Prostate gland (tissue), 2 donors: ENCODE measurements at regions not wholly inside any gene's neighbourhood (a gene's known extent, or its start where the extent isn't known, plus 50 kb on each side); places are given as distances from the start of the nearest gene placed in this dataset.

Experiments
- DNase-seq: peaks from one replicate; pipeline ENCODE4 v3.0.0-alpha.2; 2019; ENCODE audit warnings: low spot score
- H3K27ac ChIP-seq, 2 donors: fragments of 200-600 bp; sonication (generic); 2 replicates each; pipeline ENCODE4 v1.5.1; 2017 to 2019
- H3K27me3 ChIP-seq: fragments of 200-600 bp; sonication (generic); replicated peaks from 2 replicates; pipeline ENCODE4 v1.5.1; 2019; ENCODE audit not compliant: insufficient read depth
- H3K36me3 ChIP-seq, 2 donors: fragments of 200-600 bp; sonication (generic); 1 replicate in 1 of 2; 2 replicates in 1 of 2; pipeline versions ENCODE4 v1.5.1 to v1.8.1; 2017 to 2019
- H3K4me1 ChIP-seq: fragments of 200-600 bp; sonication (generic); replicated peaks from 2 replicates; pipeline ENCODE4 v1.5.1; 2019
- H3K4me3 ChIP-seq, 2 donors: fragments of 200-600 bp; sonication (generic); 2 replicates each; pipeline ENCODE4 v1.5.1; 2017 to 2019
- H3K9me3 ChIP-seq: fragments of 200-600 bp; sonication (generic); 2 replicates; pipeline ENCODE4 v1.5.1; 2017
- CTCF ChIP-seq, 4 experiments: fragments of 200-600 bp in 2 of 4; fragments of 450-650 bp in 2 of 4; sonication (generic) in 2 of 4; IDR thresholded peaks; 1 replicate in 3 of 4; 2 replicates in 1 of 4; pipeline ENCODE4 v1.5.1; 2016 to 2019; ENCODE audit warnings: antibody characterized with exemption in 4 of 4, mild to moderate bottlenecking in 2 of 4, moderate library complexity in 2 of 4
- POLR2A ChIP-seq: fragments of 450-650 bp; IDR thresholded peaks from one replicate; pipeline ENCODE4 v1.6.1; 2016; ENCODE audit warnings: antibody characterized with exemption, mild to moderate bottlenecking
- POLR2AphosphoS5 ChIP-seq: sonication (generic); formaldehyde crosslinking; IDR thresholded peaks from one replicate; pipeline ENCODE4 v1.6.1; 2017; ENCODE audit warnings: antibody characterized with exemption
- WGBS: methylation state at CpG from one replicate; pipeline ENCODE4 v1.1.5; 2018; 5-methylcytosine and 5-hydroxymethylcytosine counted together
- intact Hi-C: fragments of 100-400 bp; cut with DNase I; formaldehyde crosslinking; loops from one replicate; pipeline ENCODE4 v1.14.2; 2022

- intact Hi-C loops = no loop called here
- Histone ChIP-seq H3K36me3 (no peaks in the 10 kb centered on the region), H3K4me3 (no peak overlapping the region), H3K9me3 (no peaks in the 10 kb centered on the region), H3K27ac (no peak overlapping the region), H3K27me3 (no peaks in the 10 kb centered on the region), H3K4me1 (no peaks in the 10 kb centered on the region)
- WGBS = 92% methylated on average over 1 of the region's 1 CpG
- no peak for DNase-seq
- TF ChIP-seq POLR2AphosphoS5 (no peak), CTCF (IDR thresholded peaks at IDR 0.05) (no peak), POLR2A (no peak)
Measured at GRCh38 chr1:98364544-98364943, 297.0 kb upstream of the SNX7 start.

GRCh38 chr1:98360864-98361263 lies 300.7 kb upstream of the SNX7 start:
- DNase-seq = no peak

GRCh38 chr1:98355656-98356383 lies 305.7 kb upstream of the SNX7 start:
- WGBS = 40% methylated on average over 3 of the region's 3 CpGs

More at GRCh38 chr1:98360864-98361263, 300.7 kb upstream of the SNX7 start:
- intact Hi-C loops = no loop called here
- Histone ChIP-seq H3K9me3 (no peaks in the 10 kb centered on the region), H3K4me3 (no peak overlapping the region), H3K27me3 (no peaks in the 10 kb centered on the region), H3K36me3 (no peaks in the 10 kb centered on the region), H3K27ac (no peak overlapping the region), H3K4me1 (no peaks in the 10 kb centered on the region)
- WGBS = 76% methylated on average over 2 of the region's 2 CpGs
- no peak for TF ChIP-seq POLR2AphosphoS5
- no peak for TF ChIP-seq POLR2A
- TF ChIP-seq CTCF (IDR thresholded peaks at IDR 0.05) = no peak

GRCh38 chr1:98352378-98352777 lies 309.1 kb upstream of the SNX7 start:
- intact Hi-C loops = no loop called here
- no peak for DNase-seq
- Histone ChIP-seq H3K36me3 (no peaks in the 10 kb centered on the region), H3K9me3 (no peaks in the 10 kb centered on the region), H3K4me3 (no peak overlapping the region), H3K4me1 (no peaks in the 10 kb centered on the region), H3K27me3 (no peaks in the 10 kb centered on the region), H3K27ac (no peak overlapping the region)
- WGBS = 94% methylated on average over 3 of the region's 3 CpGs
- no peak for TF ChIP-seq POLR2A
- TF ChIP-seq CTCF (IDR thresholded peaks at IDR 0.05) = no peak
- no peak for TF ChIP-seq POLR2AphosphoS5

More at GRCh38 chr1:98355656-98356383, 305.7 kb upstream of the SNX7 start:
- Histone ChIP-seq H3K4me3 (no peak overlapping the region), H3K4me1 (no peaks in the 10 kb centered on the region), H3K27ac (no peak overlapping the region), H3K36me3 (no peaks in the 10 kb centered on the region), H3K27me3 (no peaks in the 10 kb centered on the region), H3K9me3 (no peaks in the 10 kb centered on the region)
- DNase-seq = no peak
- TF ChIP-seq CTCF (IDR thresholded peaks at IDR 0.05) (no peak), POLR2AphosphoS5 (no peak)
- intact Hi-C loops = no loop called here

- no peak for TF ChIP-seq CTCF (IDR thresholded peaks at IDR 0.05)
- no peak for TF ChIP-seq POLR2A
- no peak for TF ChIP-seq POLR2AphosphoS5
- no peaks in the 10 kb centered on the region for H3K4me1 ChIP-seq
- WGBS = 43% methylated on average over 5 of the region's 5 CpGs
Measured at GRCh38 chr1:98351561-98351960, 310.0 kb upstream of the SNX7 start.

More at GRCh38 chr1:98351561-98351960, 310.0 kb upstream of the SNX7 start:
- H3K4me3 ChIP-seq = no peak overlapping the region
- no peaks in the 10 kb centered on the region for H3K27me3 ChIP-seq
- H3K9me3 ChIP-seq = no peaks in the 10 kb centered on the region
- DNase-seq = no peak
- no peak overlapping the region for H3K27ac ChIP-seq
- H3K36me3 ChIP-seq = no peaks in the 10 kb centered on the region
- intact Hi-C loops = no loop called here
